Activated CD4-positive, alpha-beta T cell treated with anti-CD3 and anti-CD28 coated beads, Interleukin-2, amount 10 ng/mL, durations not matched to agents 24 days and 14 days (primary cell): ENCODE measurements at regions not wholly inside any gene's neighbourhood (a gene's known extent, or its start where the extent isn't known, plus 50 kb on each side); places are given as distances from the start of the nearest gene placed in this dataset.
A peak's percentile ranks its signal among the peaks of the same experiment; 100 is the strongest.
"Not testable (repeated sequence)": the region's sequence is repeated elsewhere in the genome, so short reads cannot be mapped to it uniquely, and the experiment has no call there.

Source experiments
- DNase-seq: peaks from one replicate; pipeline ENCODE4 v3.0.0; 2022
- H3K27ac Mint-ChIP-seq: one replicate; pipeline ENCODE4 v1.8.0; 2022; ENCODE audit warnings: mild to moderate bottlenecking, mixed read lengths
- H3K27me3 Mint-ChIP-seq: one replicate; pipeline ENCODE4 v1.8.0; 2022; ENCODE audit warnings: mixed read lengths
- H3K36me3 Mint-ChIP-seq: one replicate; pipeline ENCODE4 v1.8.0; 2022; ENCODE audit warnings: low read depth, mild to moderate bottlenecking, mixed read lengths
- H3K4me1 Mint-ChIP-seq: one replicate; pipeline ENCODE4 v1.8.0; 2021; ENCODE audit warnings: mixed read lengths
- H3K4me3 Mint-ChIP-seq: one replicate; pipeline ENCODE4 v1.8.0; 2022; ENCODE audit warnings: mild to moderate bottlenecking, moderate library complexity, mixed read lengths
- H3K9me3 Mint-ChIP-seq: one replicate; pipeline ENCODE4 v1.8.0; 2021; ENCODE audit warnings: mixed read lengths
- intact Hi-C: fragments of 100-400 bp; cut with micrococcal nuclease; formaldehyde crosslinking; loops from one replicate; pipeline ENCODE4 v1.15.1; 2023

- Mint-ChIP-seq H3K36me3 (no peaks in the 10 kb centered on the region), H3K27me3 (no peaks in the 10 kb centered on the region), H3K4me3 (no peak overlapping the region), H3K9me3 (peaks cover 10% of the 10 kb centered on the region), H3K27ac (no peak overlapping the region), H3K4me1 (no peaks in the 10 kb centered on the region)
- intact Hi-C loops, result no loop called here
- DNase-seq, result no peak
Measured at GRCh38 chr16:35195864-35196216, 1736.4 kb downstream of the TP53TG3F start.

DNA sequence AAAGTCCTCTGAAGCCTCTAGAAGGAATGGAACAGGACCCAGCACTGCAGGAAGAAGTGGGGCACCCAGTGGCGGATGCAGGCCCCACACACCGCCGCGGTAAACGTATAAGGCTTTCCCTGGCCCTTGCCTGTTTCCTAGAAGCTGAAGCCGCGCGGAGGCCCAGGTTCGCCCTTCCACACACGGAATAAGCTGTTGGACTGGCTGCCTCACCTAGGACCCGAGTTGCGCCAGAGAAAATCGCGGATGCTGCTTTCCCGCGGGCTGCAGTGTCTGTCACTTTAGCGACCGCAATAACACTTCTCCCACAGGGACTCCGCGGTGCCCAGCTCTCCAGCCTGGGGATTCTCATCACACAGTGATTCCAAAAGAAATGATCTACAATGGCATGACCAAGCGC lies 1736.9 kb downstream of the TP53TG3F start:
- Mint-ChIP-seq H3K36me3 (no peaks in the 10 kb centered on the region), H3K27me3 (no peaks in the 10 kb centered on the region), H3K4me3 (no peak overlapping the region), H3K27ac (no peak overlapping the region), H3K4me1 (no peaks in the 10 kb centered on the region), H3K9me3 (peaks cover 10% of the 10 kb centered on the region)
- intact Hi-C loops, result no loop called here
- DNase-seq, result peak; percentile 32

DNA sequence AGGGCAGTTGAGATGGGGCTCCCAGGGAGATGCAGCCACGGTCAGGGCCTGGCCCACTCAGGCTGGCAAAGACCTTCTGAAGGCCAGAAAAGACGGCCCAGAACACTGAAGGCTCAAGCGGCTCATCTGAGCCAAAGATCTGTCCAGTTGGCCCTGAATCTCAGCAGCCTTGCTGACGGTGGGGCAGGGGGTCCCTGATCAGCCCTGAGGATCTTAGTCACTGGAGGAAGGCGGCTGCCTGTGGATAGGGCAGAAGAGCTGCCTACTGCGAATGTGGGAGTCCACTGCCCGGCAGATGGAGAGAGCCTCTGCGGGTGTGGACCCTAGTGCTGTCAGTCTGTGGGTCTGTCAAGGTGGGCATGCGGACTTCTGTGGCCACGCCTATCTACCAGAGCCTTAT lies 1738.2 kb downstream of the TP53TG3F start:
- no peaks in the 10 kb centered on the region for H3K4me1 Mint-ChIP-seq
- H3K4me3 Mint-ChIP-seq, result no peak overlapping the region
- H3K27ac Mint-ChIP-seq, result no peak overlapping the region
- intact Hi-C loops, result no loop called here
- no peaks in the 10 kb centered on the region for H3K27me3 Mint-ChIP-seq
- H3K36me3 Mint-ChIP-seq, result no peaks in the 10 kb centered on the region
- peaks cover 14% of the 10 kb centered on the region for H3K9me3 Mint-ChIP-seq
- DNase-seq, result no peak

DNA sequence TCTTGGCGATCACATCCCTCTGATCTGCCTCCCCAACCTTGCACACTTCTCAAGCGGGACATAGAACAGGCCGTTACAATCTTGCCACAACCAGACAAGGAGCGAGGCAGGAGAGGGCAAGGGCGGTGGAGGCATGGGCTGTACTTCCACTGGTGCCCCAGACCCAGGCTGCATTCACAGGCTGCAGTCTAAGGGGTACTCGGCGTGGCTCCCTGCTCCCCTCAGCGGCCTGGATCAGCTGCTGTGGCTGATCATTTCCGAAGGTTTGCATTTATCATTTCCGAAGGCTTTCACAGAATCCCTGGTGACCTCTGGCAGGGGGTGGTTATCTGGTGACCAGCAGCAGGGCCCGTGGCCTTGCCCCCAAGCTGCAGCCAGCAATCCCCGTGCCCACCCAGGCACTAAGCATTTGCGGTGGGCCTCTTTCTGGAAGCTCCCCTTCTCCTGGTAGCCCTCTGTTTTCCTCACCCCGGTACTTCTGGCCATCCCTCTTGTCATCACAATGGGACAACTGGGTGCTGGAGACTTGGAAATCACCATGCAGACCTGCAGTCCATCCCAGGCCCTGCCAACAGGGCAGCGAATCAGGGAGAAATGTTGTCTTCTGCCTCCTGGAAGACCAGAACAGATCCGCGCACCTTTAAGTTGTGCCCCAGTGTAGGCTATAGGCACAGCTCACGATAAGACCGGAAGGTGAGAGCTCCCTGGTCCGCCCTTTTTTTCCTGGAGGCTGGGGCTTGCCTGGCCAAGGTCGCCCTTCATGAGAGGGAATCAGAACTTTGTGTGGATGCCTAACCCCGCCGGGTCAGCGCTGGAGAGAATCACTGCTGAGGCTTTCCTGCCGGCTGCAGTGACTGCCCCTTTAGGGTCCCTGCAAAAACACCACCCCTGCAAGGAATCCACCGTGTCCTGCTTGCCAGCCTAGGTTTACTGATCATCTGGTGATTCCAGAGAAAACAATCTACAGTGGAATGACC lies 1739.1 kb downstream of the TP53TG3F start:
- Mint-ChIP-seq H3K27me3 (no peaks in the 10 kb centered on the region), H3K9me3 (peaks cover 14% of the 10 kb centered on the region), H3K4me1 (no peaks in the 10 kb centered on the region), H3K4me3 (no peak overlapping the region), H3K27ac (no peak overlapping the region), H3K36me3 (no peaks in the 10 kb centered on the region)
- DNase-seq, result no peak
- intact Hi-C loops, result no loop called here

DNA sequence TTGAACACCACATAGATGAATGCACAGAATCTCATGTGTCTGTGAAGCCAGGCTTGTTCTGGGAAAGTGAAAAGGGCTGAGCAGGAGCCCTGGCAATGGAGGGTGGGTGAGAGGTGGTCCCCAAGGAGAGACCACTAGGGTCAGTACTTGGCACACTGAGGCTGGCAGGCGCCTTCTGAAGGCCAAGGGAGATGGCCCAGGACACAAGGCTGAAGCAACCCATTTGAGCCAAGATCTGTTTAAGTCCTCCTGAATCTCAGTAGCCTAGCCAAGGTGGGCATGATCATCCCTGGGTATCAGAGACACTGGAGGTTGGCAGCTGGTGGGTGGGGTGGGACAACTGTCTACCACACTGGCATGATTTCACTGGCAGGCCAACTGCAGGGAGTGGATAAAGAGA lies 1741.2 kb downstream of the TP53TG3F start:
- no peaks in the 10 kb centered on the region for H3K36me3 Mint-ChIP-seq
- no peaks in the 10 kb centered on the region for H3K4me1 Mint-ChIP-seq
- H3K4me3 Mint-ChIP-seq, result no peak overlapping the region
- peak; percentile 27 for DNase-seq
- intact Hi-C loops, result no loop called here
- H3K9me3 Mint-ChIP-seq, result peaks cover 12% of the 10 kb centered on the region
- no peak overlapping the region for H3K27ac Mint-ChIP-seq
- H3K27me3 Mint-ChIP-seq, result no peaks in the 10 kb centered on the region

- Mint-ChIP-seq H3K27ac (no peak overlapping the region), H3K36me3 (no peaks in the 10 kb centered on the region), H3K9me3 (peaks cover 13% of the 10 kb centered on the region), H3K4me3 (no peak overlapping the region), H3K4me1 (no peaks in the 10 kb centered on the region), H3K27me3 (no peaks in the 10 kb centered on the region)
- no peak for DNase-seq
- intact Hi-C loops, result no loop called here
Measured at GRCh38 chr16:35201151-35201550, 1741.7 kb downstream of the TP53TG3F start.

DNA sequence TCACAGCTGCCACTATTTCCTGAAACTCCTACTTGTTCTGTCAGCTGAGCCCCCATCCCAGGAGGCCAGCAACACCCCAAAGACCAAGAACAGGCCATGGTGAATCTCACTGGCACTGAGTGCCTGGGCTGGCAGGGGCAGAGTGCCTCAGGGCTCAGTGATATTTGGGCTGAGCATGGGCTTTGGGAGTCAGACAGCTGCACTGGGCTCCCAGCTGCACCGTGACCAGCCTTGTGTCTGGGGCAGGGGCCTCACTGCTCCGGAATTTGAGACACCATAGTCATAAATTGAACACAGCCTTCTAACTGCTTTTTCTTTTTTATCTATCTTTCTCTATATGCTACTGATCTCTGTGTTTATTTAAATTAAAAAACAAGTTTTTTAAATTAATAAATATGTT lies 1744.2 kb downstream of the TP53TG3F start:
- DNase-seq, result no peak
- Mint-ChIP-seq H3K27me3 (no peaks in the 10 kb centered on the region), H3K4me1 (no peaks in the 10 kb centered on the region), H3K36me3 (no peaks in the 10 kb centered on the region), H3K27ac (no peak overlapping the region), H3K4me3 (no peak overlapping the region), H3K9me3 (peaks cover 14% of the 10 kb centered on the region)
- intact Hi-C loops, result no loop called here

GRCh38 chr16:35207059-35207999 lies 1747.9 kb downstream of the TP53TG3F start:
- Mint-ChIP-seq H3K36me3 (no peaks in the 10 kb centered on the region), H3K27me3 (no peaks in the 10 kb centered on the region), H3K4me1 (no peaks in the 10 kb centered on the region), H3K4me3 (no peak overlapping the region), H3K9me3 (peaks cover 3% of the 10 kb centered on the region), H3K27ac (no peak overlapping the region)
- intact Hi-C loops, result no loop called here
- peak; percentile 30 for DNase-seq

DNA sequence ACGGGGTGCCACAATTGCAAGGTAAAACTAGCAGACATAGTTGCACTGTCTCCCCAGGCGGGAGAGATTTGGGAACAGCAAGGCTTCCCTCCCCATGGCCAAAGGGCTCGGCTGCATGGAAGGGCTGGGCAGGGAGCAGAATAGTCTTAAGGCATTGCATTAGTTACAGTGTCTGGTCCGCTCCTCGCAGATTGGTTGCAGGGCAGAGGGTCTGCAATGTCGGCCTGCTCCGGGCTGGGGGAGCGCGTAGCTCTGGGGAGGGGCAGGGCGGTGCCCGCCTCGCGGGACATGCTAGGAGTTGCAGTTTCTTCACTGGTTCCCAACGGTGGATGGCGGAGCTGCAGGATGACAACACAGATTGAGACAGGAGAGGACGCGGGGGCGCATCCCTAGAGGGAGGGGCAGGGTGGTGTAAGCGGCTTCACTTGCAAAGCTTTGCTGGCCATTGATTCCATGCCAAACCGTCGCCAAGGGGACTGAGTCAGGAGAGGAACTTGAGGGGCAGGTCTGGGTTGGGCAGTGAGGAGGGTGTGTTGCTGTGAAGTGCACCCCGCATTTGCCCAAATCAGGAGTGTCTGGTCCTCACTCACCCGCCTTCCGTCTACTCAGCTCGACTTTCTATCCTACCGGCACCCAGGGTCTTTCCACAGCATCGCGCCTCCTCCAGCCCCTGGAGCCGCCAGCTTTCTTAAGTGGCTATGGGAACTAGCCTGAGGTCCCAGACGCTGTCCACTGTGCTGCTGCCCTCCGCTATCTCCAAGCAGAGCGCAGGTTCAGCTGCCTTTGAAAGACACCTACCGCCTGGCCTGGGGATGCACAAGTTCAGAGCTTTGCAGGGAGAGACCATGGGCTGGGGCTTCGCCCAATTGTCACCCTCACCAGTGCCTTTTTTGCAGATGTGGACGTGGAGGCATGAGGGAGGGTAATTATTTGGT lies 1748.9 kb downstream of the TP53TG3F start:
- DNase-seq, result peak; percentile 49
- H3K36me3 Mint-ChIP-seq, result no peaks in the 10 kb centered on the region
- H3K27me3 Mint-ChIP-seq, result no peaks in the 10 kb centered on the region
- intact Hi-C loops, result no loop called here
- H3K9me3 Mint-ChIP-seq, result peaks cover 3% of the 10 kb centered on the region
- no peaks in the 10 kb centered on the region for H3K4me1 Mint-ChIP-seq
- H3K4me3 Mint-ChIP-seq, result no peak overlapping the region
- H3K27ac Mint-ChIP-seq, result no peak overlapping the region

DNA sequence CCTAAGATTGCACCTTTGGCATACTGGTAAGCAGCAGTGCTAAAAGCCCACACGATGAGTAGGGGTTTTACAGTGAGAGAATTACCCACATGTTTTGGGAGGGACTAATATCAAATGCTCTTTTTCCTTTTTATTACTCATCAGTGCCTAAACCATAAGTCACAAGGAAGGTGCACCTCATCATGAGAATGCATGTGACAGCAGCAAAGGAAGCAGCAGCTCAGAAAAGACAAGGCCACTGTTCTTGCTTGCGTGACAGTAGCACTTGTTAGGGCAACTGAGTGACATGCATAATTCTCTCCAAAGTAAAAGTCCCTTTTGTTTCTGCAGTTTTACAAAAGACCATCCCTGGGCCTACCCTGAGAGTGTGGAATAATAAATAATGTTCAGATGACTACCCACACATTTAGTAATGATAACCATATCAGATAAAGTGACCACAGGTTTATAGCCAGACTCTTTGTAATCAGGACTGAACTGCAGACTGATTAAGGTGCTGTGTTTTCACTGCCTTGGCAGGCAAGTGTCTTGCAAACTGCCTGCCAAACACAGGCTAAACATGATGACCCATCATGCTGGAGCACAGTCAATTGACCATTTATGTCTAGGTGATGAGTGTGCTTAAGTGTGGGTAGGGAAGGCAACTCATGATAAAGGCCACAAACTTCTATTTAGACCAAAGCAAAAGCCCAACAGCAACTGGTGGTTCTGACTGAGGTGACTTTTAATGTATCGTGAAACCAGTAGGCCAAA lies 1751.4 kb downstream of the TP53TG3F start:
- Mint-ChIP-seq H3K36me3 (no peaks in the 10 kb centered on the region), H3K27me3 (no peaks in the 10 kb centered on the region), H3K4me1 (no peaks in the 10 kb centered on the region), H3K4me3 (no peak overlapping the region), H3K9me3 (peaks cover 10% of the 10 kb centered on the region), H3K27ac (no peak overlapping the region)
- intact Hi-C loops, result no loop called here
- DNase-seq, result no peak

DNA sequence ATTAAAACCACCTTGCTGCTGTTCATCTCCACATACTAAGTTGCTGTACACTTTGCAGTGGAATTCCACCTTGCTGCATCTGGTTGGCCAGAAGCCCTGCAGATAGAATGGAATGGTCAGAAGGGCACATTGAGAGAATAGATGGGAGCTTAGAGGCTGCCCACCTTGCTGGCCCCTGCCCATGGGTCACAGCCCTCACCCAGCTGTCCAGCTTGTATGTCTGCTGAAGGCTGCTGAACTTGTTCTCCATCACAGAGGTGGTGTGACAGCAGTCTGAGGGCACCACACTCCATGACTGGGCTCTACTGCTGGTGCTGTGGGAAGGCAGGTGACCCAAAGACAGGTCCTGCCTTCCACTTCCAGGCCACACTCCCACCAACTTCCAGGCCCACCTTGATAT lies 1755.4 kb downstream of the TP53TG3F start:
- Mint-ChIP-seq H3K27me3 (no peaks in the 10 kb centered on the region), H3K27ac (no peak overlapping the region), H3K4me1 (no peaks in the 10 kb centered on the region), H3K4me3 (no peak overlapping the region), H3K36me3 (no peaks in the 10 kb centered on the region), H3K9me3 (peaks cover 15% of the 10 kb centered on the region)
- intact Hi-C loops, result no loop called here
- no peak for DNase-seq

DNA sequence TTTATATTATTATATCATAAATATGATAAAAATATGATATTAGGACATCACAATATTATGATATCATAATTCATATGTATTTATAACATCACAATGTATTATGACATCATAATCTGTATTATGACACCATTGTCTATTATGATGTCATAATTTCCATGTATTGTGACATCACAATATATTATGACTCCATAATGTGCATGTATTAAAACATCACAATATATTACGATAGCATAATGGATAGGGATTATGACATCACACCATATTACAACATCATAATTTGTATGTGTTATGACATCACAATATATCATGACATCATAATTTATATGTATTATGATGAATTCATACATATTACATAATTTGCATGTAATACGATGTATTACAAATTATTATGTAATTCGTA lies 1755.9 kb downstream of the TP53TG3F start:
- no peaks in the 10 kb centered on the region for H3K27me3 Mint-ChIP-seq
- no peak overlapping the region for H3K4me3 Mint-ChIP-seq
- intact Hi-C loops, result no loop called here
- H3K9me3 Mint-ChIP-seq, result peaks cover 15% of the 10 kb centered on the region
- H3K4me1 Mint-ChIP-seq, result no peaks in the 10 kb centered on the region
- H3K36me3 Mint-ChIP-seq, result no peaks in the 10 kb centered on the region
- no peak for DNase-seq
- no peak overlapping the region for H3K27ac Mint-ChIP-seq

GRCh38 chr16:35216261-35216660 lies 1756.8 kb downstream of the TP53TG3F start:
- peaks cover 15% of the 10 kb centered on the region for H3K9me3 Mint-ChIP-seq
- H3K4me1 Mint-ChIP-seq, H3K27me3 Mint-ChIP-seq, H3K4me3 Mint-ChIP-seq, H3K27ac Mint-ChIP-seq, intact Hi-C loops, H3K36me3 Mint-ChIP-seq: not testable (repeated sequence)
- peak; percentile 17 for DNase-seq
